Coronary artery (tissue), 2 donors: ENCODE measurements at regions not wholly inside any gene's neighbourhood (a gene's known extent, or its start where the extent isn't known, plus 50 kb on each side); places are given as distances from the start of the nearest gene placed in this dataset.

Source experiments
- DNase-seq: peaks from one replicate; pipeline ENCODE4 v3.0.0-alpha.2; 2017; ENCODE audit warnings: low spot score
- H3K27ac ChIP-seq, 2 donors: fragments of 200-600 bp; sonication (generic); one replicate each; pipeline ENCODE4 v1.5.1; 2016 to 2019
- H3K4me3 ChIP-seq: fragments of 200-600 bp; sonication (generic); 2 replicates; pipeline ENCODE4 v1.5.1; 2016; ENCODE audit warnings: mild to moderate bottlenecking, moderate library complexity
- CTCF ChIP-seq: fragments of 200-600 bp; sonication (generic); IDR thresholded peaks from one replicate; pipeline ENCODE4 v1.5.1; 2019; ENCODE audit warnings: antibody characterized with exemption

GRCh38 chr9:106670418-106670817 lies 192.5 kb upstream of the ZNF462 start:
- DNase-seq, result no peak
- Histone ChIP-seq H3K4me3 (no peak overlapping the region), H3K27ac (no peak overlapping the region)
- no peak for TF ChIP-seq CTCF

- no peak for DNase-seq
- Histone ChIP-seq H3K4me3 (no peak overlapping the region), H3K27ac (no peak overlapping the region)
These were observed 187.2 kb upstream of the ZNF462 start for GRCh38 chr9:106675780-106676179.

GRCh38 chr9:106677374-106677773 lies 185.6 kb upstream of the ZNF462 start:
- no peak for DNase-seq
- TF ChIP-seq CTCF, result no peak
- no peak overlapping the region for H3K4me3 ChIP-seq
- no peak overlapping the region for H3K27ac ChIP-seq

More at GRCh38 chr9:106675780-106676179, 187.2 kb upstream of the ZNF462 start:
- TF ChIP-seq CTCF, result no peak

GRCh38 chr9:106677830-106678229 lies 185.1 kb upstream of the ZNF462 start:
- TF ChIP-seq CTCF, result no peak
- H3K27ac ChIP-seq, result no peak overlapping the region
- H3K4me3 ChIP-seq, result no peak overlapping the region
- DNase-seq, result no peak

- no peak for TF ChIP-seq CTCF
- Histone ChIP-seq H3K4me3 (no peak overlapping the region), H3K27ac (no peak overlapping the region)
- DNase-seq, result no peak
These were observed 184.7 kb upstream of the ZNF462 start for GRCh38 chr9:106678273-106678672.

- Histone ChIP-seq H3K27ac (no peak overlapping the region), H3K4me3 (no peak overlapping the region)
- DNase-seq, result no peak
- TF ChIP-seq CTCF, result no peak
These were observed 180.5 kb upstream of the ZNF462 start for GRCh38 chr9:106682420-106682819.

- TF ChIP-seq CTCF, result no peak
- Histone ChIP-seq H3K27ac (no peak overlapping the region), H3K4me3 (no peak overlapping the region)
- DNase-seq, result no peak
These were observed 179.5 kb upstream of the ZNF462 start for GRCh38 chr9:106683454-106683853.
